GM10266 (cell line): ENCODE measurements at regions not wholly inside any gene's neighbourhood (a gene's known extent, or its start where the extent isn't known, plus 50 kb on each side); places are given as distances from the start of the nearest gene placed in this dataset.

Experiments
- DNase-seq: peaks from one replicate; pipeline ENCODE4 v3.0.0; 2012; ENCODE audit errors: extremely low spot score
- CTCF ChIP-seq: IDR thresholded peaks from 2 replicates; pipeline ENCODE4 v1.5.1; 2012; ENCODE audit warnings: mild to moderate bottlenecking, low read depth; ENCODE audit not compliant: control insufficient read depth, insufficient read depth; ENCODE audit errors: missing control alignments

GRCh38 chr22:47854680-47855079, 1092.2 kb downstream of the TBC1D22A start:
- no peak for TF ChIP-seq CTCF

GRCh38 chr22:47854251-47854650, 1091.8 kb downstream of the TBC1D22A start:
- TF ChIP-seq CTCF = no peak
- no peak for DNase-seq

More at GRCh38 chr22:47854680-47855079, 1092.2 kb downstream of the TBC1D22A start:
- DNase-seq = no peak

- no peak for DNase-seq
- TF ChIP-seq CTCF = no peak
Observed at GRCh38 chr22:47853750-47854149, 1091.3 kb downstream of the TBC1D22A start.

- no peak for TF ChIP-seq CTCF
- no peak for DNase-seq
Observed at GRCh38 chr22:47851586-47851985, 1089.1 kb downstream of the TBC1D22A start.

- no peak for TF ChIP-seq CTCF
- DNase-seq = no peak
Observed at GRCh38 chr22:47850644-47851151, 1088.2 kb downstream of the TBC1D22A start.

- no peak for TF ChIP-seq CTCF
- DNase-seq = no peak
Observed at GRCh38 chr22:47849576-47849975, 1087.1 kb downstream of the TBC1D22A start.

- TF ChIP-seq CTCF = no peak
- no peak for DNase-seq
Observed at GRCh38 chr22:47848184-47848920, 1085.9 kb downstream of the TBC1D22A start.
